Testis (tissue), 2 donors: ENCODE measurements at regions not wholly inside any gene's neighbourhood (a gene's known extent, or its start where the extent isn't known, plus 50 kb on each side); places are given as distances from the start of the nearest gene placed in this dataset.
A peak's percentile ranks its signal among the peaks of the same experiment; 100 is the strongest.

Experiments used
- DNase-seq: peaks from one replicate; pipeline ENCODE4 v3.0.0-alpha.2; 2019
- H3K27ac ChIP-seq, 2 donors: fragments of 200-600 bp; sonication (generic); one replicate each; pipeline ENCODE4 v1.5.1; 2019
- H3K27me3 ChIP-seq: fragments of 200-600 bp; sonication (generic); one replicate; pipeline ENCODE4 v1.5.1; 2019
- H3K36me3 ChIP-seq: fragments of 200-600 bp; sonication (generic); one replicate; pipeline ENCODE4 v1.5.1; 2017; ENCODE audit warnings: low read depth; ENCODE audit errors: missing control alignments
- H3K4me1 ChIP-seq: fragments of 200-600 bp; sonication (generic); one replicate; pipeline ENCODE4 v1.5.1; 2019
- H3K4me3 ChIP-seq, 2 donors: fragments of 200-600 bp; sonication (generic); one replicate each; pipeline ENCODE4 v1.5.1; 2017 to 2019
- H3K9me3 ChIP-seq: fragments of 200-600 bp; sonication (generic); one replicate; pipeline ENCODE4 v1.5.1; 2017
- POLR2A ChIP-seq: fragments of 450-650 bp; IDR thresholded peaks from one replicate; pipeline ENCODE4 v1.6.1; 2017; ENCODE audit warnings: antibody characterized with exemption, mild to moderate bottlenecking, moderate library complexity
- WGBS, 2 donors: methylation state at CpG; one replicate each; pipeline ENCODE4 v1.1.5; 2018; 5-methylcytosine and 5-hydroxymethylcytosine counted together
- intact Hi-C: fragments of 100-400 bp; cut with DNase I; formaldehyde crosslinking; loops from one replicate; pipeline ENCODE4 v1.15.1; 2023; ENCODE audit warnings: low total_unique reads
- TF ChIP-seq, protein P1 (sequence below), 3 experiments: fragments of 450-650 bp in 2 of 3; fragments of 200-600 bp in 1 of 3; sonication (generic) in 1 of 3; IDR thresholded peaks; one replicate each; pipeline ENCODE4 v1.5.1; 2016 to 2019; ENCODE audit warnings: antibody characterized with exemption in 3 of 3, mild to moderate bottlenecking in 2 of 3, moderate library complexity in 1 of 3

DNA sequence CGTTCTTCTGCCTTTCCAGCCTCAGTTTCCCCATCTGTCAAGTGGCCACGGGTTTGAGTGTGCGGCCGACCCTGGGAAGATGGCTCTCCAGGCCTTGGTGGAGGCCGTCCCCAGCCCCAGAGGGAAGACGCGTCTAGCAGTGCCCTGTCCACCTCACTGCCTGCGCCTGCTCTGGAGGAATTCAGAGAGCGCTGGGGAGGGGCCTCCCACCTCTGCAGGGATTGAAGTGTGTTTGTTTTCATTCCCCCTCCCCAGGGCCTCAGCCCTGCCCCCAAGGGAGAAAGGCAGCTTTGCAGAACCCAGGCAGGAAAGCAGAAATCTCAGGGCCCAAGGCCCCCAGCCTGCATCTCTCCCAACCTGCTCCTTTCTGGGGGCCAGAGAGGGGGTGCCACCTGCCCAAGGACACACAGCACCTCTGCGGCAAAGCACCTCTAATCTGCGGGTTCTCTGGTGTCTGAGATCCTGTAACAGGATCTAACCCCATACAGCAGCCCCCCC lies 91.0 kb downstream of the MICALL2 start:
- Histone ChIP-seq H3K4me3 (no peak overlapping the region), H3K27me3 (no peaks in the 10 kb centered on the region), H3K4me1 (no peaks in the 10 kb centered on the region), H3K27ac (no peak overlapping the region), H3K9me3 (no peaks in the 10 kb centered on the region), H3K36me3 (no peaks in the 10 kb centered on the region)
- no peak for TF ChIP-seq POLR2A
- TF ChIP-seq, protein P1, sequence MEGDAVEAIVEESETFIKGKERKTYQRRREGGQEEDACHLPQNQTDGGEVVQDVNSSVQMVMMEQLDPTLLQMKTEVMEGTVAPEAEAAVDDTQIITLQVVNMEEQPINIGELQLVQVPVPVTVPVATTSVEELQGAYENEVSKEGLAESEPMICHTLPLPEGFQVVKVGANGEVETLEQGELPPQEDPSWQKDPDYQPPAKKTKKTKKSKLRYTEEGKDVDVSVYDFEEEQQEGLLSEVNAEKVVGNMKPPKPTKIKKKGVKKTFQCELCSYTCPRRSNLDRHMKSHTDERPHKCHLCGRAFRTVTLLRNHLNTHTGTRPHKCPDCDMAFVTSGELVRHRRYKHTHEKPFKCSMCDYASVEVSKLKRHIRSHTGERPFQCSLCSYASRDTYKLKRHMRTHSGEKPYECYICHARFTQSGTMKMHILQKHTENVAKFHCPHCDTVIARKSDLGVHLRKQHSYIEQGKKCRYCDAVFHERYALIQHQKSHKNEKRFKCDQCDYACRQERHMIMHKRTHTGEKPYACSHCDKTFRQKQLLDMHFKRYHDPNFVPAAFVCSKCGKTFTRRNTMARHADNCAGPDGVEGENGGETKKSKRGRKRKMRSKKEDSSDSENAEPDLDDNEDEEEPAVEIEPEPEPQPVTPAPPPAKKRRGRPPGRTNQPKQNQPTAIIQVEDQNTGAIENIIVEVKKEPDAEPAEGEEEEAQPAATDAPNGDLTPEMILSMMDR (IDR thresholded peaks at IDR 0.05): no peak
- intact Hi-C loops: no loop called here
- DNase-seq: no peak
- 23 to 70% methylated on average over 2 to 11 of the region's 11 CpGs for WGBS, 2 donors

DNA sequence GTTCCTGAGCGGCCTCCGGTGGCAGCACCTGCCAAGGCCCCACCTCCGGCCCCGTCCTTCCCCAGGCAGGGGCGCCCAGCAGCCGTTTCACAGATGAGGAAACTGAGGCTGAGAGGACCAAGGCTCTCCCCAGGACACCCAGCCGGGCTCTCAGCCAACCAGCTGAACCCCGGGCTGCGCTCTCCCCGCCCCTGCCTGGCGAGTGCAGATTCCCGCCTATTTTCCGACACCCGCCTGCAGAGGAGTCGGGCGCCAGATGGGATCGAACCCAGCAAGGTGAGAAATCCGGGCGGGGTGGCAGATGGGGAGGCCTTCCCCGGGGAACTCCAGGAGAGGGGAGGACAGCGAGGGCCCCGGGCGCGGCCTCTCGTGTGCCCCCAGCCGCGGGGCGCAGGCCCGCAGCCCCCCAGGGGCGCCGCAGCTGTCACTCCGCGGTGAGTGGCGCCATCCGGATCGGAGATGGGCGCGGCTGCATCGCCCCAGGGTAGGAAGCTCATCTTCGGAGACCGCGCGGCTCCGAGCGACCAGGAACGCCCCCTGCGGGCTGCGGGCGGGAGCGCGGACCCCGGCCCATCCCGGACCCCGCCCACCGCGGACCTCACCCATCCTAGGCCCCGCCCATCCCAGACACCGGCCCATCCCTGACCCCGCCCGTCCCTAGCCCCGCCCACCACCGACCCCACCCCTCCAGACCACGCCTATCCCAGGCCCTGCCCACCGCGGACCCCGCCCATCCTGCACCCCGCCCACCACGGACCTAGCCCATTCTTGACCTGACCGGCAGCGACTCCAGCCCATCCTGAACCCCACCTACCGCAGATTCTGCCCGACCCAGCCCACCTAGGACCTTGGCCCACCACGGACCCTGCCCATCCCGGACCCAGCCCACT lies 90.3 kb downstream of the MICALL2 start:
- no peaks in the 10 kb centered on the region for H3K27me3 ChIP-seq
- H3K4me3 ChIP-seq: peak overlapping the region; percentile 18 to 39
- no peaks in the 10 kb centered on the region for H3K36me3 ChIP-seq
- intact Hi-C loops: no loop called here
- no peaks in the 10 kb centered on the region for H3K4me1 ChIP-seq
- 2% methylated on average over 23 to 41 of the region's 74 CpGs for WGBS, 2 donors
- H3K9me3 ChIP-seq: no peaks in the 10 kb centered on the region
- peak; percentile 82 for DNase-seq
- no peak overlapping the region for H3K27ac ChIP-seq
- TF ChIP-seq POLR2A: no peak
- TF ChIP-seq, protein P1 (IDR thresholded peaks at IDR 0.05): no peak

DNA sequence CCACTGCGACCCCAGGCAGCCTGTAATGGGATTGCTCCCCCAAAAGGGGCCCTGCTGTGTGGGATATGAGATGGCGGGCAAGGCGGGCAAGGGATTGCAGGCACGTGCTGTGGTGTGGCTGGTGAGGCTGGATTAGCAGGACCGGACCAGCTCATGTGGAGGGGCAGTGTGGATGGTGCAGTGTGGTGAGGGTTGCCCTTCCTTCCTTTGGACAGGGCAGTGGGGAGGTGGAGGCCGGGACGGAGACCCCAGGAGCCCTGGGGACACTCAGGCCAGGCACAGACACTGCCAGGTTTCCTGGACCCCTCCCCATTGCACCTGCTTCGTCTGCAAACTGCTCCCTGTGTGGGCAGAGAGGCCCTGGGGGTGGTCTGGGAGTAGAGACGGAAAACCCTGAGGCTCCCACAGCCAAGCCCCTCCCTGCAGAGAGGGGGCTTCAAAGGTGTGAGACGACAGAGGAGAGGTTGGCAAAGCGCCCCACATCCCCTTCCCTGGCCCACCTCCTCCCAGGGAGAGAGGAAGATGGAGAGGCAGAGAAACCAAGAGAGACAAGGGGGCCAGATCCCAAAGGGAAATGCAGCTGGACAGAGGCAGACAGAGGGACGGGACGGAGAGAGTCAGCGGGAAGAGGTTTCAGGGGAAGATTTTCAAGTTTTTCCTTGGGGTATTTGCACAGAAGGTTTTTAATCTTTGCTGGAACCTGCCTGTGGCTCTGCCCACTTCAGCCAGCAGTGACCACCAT lies 89.2 kb downstream of the MICALL2 start:
- H3K4me1 ChIP-seq: no peaks in the 10 kb centered on the region
- H3K27me3 ChIP-seq: no peaks in the 10 kb centered on the region
- H3K36me3 ChIP-seq: no peaks in the 10 kb centered on the region
- no peak overlapping the region for H3K4me3 ChIP-seq
- TF ChIP-seq, protein P1 (IDR thresholded peaks at IDR 0.05): no peak
- TF ChIP-seq POLR2A: no peak
- WGBS, 2 donors: 23 to 29% methylated on average over 13 to 14 of the region's 14 CpGs
- no peak for DNase-seq
- intact Hi-C loops: no loop called here
- H3K27ac ChIP-seq: no peak overlapping the region
- H3K9me3 ChIP-seq: no peaks in the 10 kb centered on the region

DNA sequence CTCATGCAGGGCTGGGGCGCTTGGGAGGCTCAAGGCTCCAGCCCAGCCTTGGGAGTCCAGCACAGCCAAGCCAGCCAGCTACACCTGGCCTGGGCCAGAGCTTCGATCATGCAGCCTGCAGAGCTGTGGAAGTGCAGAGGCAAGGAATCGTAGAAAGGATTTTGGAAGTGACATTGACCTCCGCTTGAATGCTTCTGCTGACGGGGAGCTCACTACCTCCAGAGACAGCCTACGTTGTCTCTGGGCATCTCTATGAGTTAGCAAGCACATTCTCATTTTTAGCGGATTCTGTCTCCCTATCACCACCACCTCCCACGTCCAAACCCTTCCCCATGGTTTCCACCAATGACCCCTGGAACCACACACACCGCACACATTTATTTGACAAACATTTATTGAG lies 88.5 kb downstream of the MICALL2 start:
- Histone ChIP-seq H3K9me3 (no peaks in the 10 kb centered on the region), H3K27me3 (no peaks in the 10 kb centered on the region), H3K36me3 (no peaks in the 10 kb centered on the region), H3K4me1 (no peaks in the 10 kb centered on the region), H3K27ac (no peak overlapping the region), H3K4me3 (no peak overlapping the region)
- intact Hi-C loops: no loop called here
- whole genome bisulfite sequencing, 2 donors: 83 to 85% methylated on average over 8 to 9 of the region's 9 CpGs
- TF ChIP-seq, protein P1 (IDR thresholded peaks at IDR 0.05): no peak
- TF ChIP-seq POLR2A: no peak
- DNase-seq: no peak
